Stimulated activated CD4-positive, alpha-beta T cell treated with anti-CD3 and anti-CD28 coated beads, Interleukin-1b, Interleukin-23, amount 100 ng/mL, for 4 hours (primary cell): ENCODE measurements at regions not wholly inside any gene's neighbourhood (a gene's known extent, or its start where the extent isn't known, plus 50 kb on each side); places are given as distances from the start of the nearest gene placed in this dataset.
"Not testable (repeated sequence)": the region's sequence is repeated elsewhere in the genome, so short reads cannot be mapped to it uniquely, and the experiment has no call there.

ENCODE experiments used
- DNase-seq, 2 donors: peaks; one replicate each; pipeline ENCODE4 v3.0.0-alpha.2; 2020; ENCODE audit warnings: low read depth in 2 of 2

DNA sequence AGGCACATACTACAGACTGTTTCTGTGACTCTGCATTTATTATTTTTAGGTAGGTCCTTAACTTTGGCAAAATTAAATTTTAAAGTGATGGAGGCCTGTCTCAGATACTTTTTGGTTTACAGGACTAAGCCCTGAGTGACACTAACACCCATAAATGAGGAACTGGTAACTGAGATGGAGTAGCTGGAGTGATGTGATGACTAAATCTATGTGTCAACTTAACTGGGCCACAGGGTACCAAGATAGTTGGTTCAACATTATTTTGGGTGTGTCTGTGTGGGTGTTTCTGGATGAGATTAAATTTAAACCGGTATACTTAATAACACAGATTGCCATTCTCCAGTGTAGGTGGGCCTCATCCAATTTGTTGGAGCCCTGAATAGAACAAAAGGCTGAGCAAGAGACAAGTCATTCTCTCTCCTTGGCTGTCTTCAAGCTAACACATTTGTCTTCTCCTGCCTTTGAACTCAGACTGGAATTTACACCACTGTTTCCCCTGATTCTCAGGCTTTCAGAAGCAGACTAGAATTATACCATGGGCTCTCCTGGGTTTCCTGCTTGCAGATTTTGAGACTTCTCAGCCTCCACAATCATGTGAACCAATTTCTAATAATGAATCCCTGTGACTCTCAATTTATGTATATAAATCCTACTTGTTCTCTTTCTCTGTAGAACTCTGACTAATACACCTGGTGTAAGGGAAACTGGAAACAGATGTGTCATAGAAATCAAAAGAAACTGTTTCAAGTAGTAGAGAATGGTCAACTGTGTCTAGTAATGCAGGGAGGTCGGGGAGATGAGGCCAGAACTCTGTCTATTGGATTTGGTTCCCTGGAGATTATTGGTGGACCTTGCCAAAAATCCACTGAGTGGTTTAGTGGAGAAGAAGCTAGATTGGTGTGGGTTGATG, 579.2 kb downstream of the EPM2A start:
- DNase-seq = no peak

DNA sequence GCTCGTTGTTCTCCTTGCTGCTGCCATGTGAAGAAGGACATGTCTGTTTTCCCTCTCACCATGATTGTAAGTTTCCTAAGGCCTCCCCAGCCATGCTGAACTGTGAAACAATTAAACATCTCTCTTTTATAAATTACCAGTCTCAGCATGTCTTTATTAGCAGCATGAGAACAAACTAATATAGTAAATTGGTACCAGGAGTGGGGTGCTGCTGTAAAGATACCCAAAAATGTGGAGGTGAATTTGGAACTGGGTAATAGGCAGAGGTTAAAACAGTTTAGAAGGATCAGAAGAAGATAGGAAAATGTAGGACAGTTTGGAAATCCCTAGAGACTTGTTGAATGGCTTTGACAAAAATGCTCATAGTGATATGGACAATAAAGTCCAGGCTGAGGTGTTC, 576.7 kb downstream of the EPM2A start:
- not testable (repeated sequence) for DNase-seq

DNA sequence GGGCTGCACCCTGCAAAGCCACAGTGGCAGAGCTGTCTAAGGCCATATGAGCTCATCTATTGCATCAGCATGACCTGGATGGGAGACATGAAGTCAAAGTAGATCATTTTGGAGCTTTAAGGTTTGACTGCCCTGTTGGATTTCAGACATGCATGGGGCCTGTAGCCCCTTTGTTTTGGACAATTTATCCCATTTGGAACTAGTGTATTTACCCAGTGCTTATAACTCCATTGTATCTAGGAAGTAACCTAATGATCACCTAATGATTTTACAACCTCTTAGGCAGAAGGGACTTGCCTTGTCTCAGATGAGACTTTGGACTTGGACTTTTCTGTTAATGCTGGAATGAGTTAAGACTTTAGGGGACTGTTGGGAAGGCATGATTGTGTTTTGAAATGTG, 575.4 kb downstream of the EPM2A start:
- DNase-seq = no peak

DNA sequence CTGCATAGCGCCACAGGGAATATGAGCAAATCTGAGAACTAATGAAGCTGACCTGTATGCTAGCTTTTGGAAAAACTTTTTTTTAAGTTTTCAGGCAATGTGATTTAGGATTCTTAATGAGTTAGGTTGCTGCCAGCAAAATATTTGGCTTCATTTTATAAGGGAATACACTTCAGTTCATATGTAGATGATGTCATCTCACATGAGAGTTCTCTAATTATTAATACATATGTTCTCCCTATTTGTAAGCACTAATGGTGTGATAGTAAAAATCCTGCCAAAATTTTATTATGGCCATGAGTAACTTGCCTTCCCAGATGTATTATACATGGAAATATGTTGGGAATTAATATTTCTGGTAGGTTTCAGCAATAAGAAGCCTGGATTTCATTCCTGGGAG, 573.8 kb downstream of the EPM2A start:
- DNase-seq = no peak

DNA sequence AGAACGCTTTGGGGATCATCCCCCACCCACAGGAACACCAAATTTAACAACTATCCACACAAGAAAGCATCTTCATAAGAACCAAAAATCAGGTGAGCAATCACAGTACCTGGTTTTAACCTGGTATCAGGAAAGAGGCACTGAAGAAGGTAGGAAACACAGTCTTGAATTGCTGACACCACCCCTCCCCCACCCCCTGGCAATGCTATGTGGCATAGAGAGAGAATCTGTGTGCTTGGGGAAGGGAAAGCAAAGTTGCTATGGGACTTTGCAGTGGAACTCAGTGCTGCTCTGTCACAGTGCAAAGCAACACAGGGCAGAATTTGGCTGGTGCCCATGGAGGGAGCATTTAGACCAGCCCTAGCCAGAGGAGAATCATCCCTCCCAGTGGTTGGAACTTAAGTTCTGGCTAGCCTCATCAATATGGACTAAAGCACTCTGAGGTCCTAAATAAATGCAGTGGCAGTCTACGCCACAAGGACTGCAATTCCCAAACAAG, 565.5 kb downstream of the EPM2A start:
- no peak for DNase-seq

DNA sequence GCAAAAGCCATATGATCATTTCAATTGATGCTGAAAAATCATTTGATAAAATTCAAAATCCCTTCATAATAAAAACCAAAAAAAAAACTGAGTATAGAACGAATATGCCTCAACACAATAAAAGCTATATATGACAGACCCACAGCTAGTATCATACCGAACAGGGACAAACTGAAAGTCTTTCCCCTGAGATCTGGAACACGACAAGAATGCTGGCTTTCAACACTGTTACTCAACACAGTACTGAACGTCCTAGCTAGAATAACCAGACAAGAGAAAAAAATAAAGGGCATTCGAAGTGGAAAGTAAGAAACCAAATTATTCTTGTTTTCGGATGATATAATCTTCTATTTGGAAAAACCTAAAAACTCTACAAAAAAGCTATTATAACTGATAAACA, 559.9 kb downstream of the EPM2A start:
- no peak for DNase-seq

DNA sequence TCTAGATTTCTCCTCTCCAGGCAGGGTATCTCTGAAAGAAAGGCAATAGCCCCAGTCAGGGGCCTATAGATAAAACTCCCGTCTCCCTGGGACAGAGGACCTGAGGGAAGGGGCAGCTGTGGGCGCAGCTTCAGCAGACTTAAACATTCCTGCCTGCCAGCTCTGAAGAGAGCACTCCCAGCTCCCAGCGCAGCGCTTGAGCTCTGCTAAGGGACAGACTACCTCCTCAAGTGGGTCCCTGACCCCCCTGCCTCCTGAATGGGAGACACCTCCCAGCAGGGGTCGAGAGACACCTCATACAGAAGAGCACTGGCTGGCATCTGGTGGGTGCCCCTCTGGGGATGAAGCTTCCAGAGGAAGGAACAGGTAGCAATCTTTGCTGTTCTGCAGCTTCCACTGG, 556.9 kb downstream of the EPM2A start:
- DNase-seq = no peak

DNA sequence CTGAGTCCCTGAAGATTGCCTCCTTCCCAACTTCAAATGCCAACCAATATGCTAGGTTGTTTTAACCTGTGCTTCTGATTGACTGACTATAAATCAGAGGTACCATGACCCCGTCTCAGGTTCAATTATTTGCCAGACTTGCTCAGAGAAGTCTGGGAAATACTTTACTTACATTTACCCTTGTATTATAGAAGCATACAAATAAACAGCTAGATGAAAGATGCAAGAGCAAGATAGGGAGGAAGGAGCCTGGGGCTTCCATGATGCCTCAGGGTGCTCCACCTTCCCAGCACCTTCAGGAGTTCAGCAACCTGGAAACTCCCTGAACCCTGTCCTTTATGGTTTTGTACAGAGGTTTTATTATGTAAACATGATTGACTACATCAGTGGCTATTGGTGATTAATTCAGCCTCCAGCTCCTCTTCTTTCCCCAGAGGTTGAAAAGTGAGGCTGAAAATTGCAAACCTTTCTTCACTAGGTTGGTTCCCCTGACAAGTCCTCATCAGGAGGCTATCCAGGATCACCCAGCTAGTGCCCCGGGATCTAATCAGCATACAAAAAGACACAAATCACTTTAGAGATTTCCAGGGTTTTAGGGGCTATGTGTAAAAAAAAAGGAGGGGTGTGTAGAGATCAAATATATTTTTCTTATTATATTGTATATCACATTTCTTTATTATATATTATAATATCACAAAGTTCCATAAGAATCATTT, 547.7 kb downstream of the EPM2A start:
- DNase-seq = no peak

DNA sequence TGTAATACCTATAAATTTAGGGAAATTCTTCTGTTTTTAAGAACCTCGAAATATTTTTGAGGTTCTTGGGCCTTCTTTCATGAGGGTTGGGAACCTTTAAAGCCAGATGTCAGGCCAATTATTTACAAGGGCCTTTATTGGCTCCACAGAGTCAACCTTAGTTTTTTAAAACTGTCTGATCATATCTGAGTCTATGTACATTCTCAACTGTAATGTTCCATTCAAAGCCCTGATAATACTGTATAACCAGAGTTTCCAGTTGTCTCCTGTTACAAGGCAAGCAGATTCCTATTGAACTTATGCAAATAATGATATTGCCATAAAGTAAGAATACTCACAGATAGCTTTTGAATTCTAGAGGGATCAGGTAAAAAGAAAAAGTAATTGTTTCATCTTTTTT, 545.5 kb downstream of the EPM2A start:
- no peak for DNase-seq

DNA sequence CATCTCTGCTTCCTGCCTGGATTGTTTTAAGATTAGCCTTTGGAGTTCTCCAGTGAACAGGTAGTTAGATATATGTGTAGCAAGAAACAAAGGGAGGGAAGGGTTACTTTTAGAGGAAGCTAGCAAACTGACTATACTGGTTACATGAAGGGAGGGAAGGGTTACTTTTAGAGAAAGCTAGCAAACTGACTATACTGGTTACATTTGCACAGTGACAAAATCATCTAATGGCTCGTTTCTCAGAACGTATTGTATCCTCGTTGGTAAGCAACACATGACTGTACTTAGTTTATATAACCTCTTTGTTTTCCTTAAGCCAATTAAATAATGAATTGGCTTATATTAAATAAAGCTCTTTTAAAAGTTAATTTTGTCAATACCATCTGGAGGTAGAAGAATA, 540.9 kb downstream of the EPM2A start:
- DNase-seq = no peak

DNA sequence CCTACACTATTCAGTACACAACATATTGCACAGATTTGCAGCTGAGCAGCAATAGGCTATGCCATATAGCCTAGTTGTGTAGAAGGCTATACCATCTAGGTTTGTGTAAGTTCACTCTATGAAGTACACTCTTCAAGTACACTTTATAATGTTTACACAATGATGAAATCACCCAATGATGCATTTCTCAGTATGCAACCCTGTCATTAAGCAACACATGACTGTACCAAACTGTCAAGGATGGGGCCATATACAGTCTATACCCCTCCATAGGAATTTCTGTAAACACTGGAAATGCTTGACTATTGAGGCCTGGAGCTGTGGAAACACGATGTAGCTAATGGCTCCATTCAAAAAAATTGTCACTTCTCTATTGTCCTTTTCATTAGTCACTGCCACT, 535.4 kb downstream of the EPM2A start:
- DNase-seq = no peak

DNA sequence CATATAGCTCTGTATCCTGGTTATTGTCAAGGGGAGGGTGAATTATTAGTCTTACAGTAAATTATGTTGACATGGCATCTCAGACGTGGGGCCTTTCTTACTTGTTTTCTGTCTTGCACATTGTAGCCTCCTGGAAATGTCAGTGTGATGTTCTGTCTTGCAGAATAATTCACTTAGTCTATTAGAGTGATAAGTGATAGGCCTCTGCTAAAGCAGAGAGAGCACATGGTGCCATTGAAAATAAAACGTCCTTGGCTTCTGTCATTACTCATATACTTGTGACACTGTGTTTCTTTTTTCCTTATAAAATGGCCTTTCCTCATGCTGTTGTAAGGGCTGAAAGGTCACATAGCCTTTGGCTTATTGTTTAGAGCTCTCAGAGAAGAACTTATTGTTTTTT, 531.0 kb downstream of the EPM2A start:
- no peak for DNase-seq

DNA sequence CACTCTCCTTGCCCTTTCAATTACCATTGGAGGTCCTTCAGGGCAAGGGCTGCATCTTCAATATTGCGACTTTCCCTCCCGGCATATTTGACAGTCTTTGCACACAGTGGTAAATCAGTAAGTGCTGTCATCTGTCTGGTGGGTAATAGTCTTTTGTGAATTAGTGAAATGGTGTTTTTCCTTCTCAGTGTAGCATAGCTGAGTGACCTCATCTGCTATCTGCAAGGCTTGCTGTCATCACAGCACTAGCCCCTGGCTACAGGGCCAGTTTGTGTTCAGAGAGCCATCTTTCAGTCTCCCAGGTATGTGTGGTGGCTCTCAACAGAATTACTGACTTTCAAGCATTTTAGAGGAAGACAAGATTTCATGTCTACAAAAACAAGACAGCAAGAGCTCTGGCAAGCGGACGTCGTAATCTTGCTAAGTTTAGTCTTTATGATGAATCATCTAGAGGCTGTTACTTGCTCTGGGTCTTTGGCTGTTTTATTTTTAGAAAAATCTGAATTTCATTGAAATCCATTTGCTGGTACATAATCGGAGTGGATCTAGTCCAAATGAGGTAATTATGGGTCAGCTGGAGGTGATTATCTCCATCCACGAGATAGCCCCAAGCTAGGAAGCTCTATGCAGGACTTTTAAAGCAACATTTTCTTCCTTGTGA, 528.9 kb downstream of the EPM2A start:
- DNase-seq = no peak

DNA sequence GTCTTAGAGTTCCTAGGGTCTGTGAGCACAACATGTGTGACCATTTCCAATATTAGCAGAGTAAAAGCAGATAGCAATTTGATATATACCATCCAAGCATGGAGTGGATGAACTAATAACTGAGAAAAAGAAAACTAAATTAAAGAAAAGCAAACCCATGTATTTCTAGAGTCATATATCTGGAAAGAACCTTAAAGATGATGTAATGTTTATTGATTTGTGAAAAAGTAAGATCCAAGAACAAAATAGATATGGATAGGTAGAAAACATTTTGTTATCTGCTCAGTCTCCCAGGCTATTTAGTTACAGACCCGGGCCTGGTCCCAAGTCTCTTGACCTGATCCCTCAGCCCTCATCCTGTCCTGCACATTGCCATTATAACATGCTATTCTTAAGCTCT, 526.8 kb downstream of the EPM2A start:
- DNase-seq = no peak

DNA sequence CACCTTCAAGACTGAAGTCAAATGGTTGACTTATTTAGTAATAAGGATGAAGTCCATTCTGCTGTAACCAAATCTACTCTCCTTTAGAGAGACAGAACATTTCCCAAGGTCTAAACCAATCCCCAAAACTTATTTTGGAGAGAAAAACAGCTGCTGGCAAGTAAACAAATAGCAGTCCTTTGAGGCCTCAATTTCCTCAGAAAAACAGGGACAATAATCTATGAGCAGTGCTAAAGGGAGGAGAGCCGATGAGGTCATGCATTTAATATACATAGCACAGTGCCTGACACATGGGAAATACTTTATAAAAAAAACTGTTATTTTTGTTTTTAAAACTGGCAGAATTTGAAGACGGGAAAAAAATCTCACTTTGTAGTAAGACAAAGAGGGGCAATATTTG, 526.0 kb downstream of the EPM2A start:
- DNase-seq = no peak

DNA sequence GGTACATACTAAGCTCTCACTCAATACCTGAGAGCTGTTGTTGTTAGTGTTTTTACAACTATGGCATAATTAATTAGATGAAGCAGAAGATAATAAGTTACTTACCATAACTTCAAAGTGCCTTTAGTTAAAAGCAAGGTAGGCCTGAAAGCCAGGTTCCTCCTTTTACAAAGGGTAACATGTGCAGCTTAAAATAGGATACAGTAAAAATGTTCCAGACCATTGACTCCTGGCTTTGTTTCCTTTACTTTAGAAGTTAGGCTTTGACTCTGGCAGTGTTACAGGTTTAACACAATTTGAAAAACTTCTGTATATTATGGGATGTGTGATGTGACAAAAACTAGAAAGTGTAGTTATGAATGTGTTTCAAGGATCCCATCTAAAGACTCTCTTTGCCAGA, 522.5 kb downstream of the EPM2A start:
- no peak for DNase-seq

DNA sequence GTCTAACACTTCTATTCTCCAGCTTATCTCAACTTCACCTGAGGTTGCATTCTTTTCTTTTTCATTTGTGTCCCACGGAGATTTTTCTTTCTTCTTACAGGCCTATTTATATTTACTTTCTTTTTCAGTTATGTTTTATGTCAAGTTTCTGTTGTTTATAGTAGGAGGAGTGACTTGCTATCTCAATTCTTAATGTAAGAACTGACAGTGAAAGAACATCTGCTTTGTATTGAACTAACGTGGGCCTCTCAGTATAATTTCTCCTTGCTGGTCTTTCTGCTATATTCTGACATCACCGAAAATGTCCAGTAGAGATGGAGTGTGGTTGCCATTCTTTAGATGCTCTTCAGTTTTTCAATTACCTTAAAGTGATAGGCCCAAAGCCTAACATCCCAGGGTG, 521.7 kb downstream of the EPM2A start:
- DNase-seq = no peak

DNA sequence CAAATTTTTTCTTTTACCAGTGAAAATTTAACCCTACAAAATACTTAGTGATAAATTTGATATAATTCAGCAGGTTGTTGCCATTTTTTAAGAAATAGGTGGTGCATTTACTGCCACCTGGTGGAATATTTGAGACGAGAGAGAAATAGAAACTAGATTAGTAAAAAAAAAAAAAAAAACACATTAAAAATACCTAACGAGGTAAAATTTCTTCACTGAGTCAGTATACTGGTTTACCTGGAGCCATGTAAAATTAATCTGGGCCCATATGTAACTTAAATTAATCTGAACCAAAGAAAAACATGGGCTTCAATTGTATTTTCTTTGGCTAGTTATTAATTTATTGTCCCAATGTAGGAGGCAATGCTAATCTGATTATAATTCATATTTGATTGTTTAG, 520.8 kb downstream of the EPM2A start:
- DNase-seq = no peak

DNA sequence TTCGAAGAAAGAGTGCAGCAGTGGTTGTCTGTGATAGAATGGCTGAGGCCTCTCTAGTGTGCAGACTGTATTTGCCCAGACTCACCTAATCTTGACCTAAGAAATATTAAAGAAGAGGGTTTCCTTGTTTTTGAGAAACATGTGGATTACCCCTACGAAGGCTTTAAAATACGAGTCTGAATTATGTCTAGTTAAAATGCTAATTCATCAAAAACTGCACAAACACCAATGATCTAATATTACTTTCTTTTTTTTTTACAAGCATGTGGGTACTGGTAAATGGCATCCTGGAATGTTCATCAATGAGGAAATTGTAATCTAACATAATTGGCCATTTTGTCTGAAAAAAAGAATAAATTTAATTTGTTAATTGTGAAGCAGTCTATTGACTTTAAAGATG, 510.9 kb downstream of the EPM2A start:
- DNase-seq = no peak

DNA sequence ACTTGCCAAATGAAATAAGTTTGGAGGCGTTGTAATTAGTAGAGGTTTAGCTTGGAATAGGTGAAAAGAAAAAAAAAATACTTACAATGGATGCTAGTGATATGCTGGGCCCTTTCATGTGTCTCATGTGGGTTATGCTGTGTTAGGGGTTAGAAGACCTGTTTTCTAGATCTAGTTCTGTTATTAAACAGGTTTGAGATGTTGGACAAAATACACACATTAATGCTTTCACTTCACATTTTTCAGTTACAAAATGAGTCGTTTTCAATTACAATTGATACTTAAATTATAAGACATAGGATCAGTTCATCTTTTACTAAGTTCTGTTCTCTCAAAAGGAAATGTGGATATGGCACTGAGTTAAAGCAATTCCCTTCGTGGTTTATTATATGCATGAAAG, 509.8 kb downstream of the EPM2A start:
- DNase-seq = no peak

DNA sequence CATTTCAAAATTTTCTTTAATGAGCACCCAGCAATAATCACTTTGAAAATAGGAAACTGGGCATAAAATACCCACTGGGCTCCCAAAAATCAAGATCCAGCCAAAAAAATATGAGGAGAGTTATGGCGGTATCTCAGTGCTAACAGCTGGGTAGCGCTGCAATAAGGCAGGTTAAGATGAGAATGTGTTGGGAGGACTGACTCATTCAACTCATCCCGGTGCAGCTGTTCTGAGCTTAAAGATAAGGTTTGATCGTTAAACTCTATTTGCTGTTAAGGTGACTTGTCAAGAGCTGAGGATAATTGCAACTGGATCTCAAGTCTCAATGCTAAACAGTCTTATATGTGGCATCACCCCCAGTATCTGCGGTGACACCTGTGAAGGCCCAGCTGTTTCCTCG, 507.7 kb downstream of the EPM2A start:
- DNase-seq = no peak

DNA sequence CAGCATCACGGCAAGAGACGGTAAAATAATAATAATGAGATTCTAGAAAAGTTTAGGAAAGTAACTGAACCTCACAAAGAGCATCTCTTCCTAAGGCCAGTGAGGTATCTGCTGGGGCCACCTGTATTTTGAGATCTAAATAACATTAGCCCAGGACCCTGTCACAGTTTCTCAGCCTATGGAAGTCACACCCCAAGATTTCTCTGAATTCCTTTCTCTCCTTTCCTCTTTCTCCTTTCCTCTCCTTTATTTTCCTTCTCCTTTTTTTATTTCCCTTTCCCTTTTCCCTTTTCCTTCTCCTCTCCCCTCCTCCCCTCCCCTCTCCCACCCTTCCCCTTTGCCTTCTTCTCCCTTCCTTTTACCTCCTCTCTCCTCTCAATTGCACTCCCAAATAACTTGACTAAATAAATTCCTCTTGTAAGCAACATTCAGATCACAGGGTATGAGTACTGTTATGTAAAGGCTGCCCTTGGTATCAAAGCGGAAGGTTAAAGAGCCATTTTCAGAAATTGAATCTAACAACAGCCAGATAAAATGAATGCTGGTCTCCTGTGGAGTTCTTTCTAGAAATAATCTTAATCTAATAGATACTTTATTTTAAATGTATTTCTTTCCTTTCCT, 506.2 kb downstream of the EPM2A start:
- DNase-seq = no peak
